ENCODE measurements at regions not wholly inside any gene's neighbourhood (a gene's known extent, or its start where the extent isn't known, plus 50 kb on each side); places are given as distances from the start of the nearest gene placed in this dataset.
A peak's percentile ranks its signal among the peaks of the same experiment; 100 is the strongest.

- no peak overlapping the region for H3K9ac ChIP-seq
- H3K4me3 ChIP-seq (ENCODE audit: low read depth in 2 of 2, low read length in 1 of 2) = no peak overlapping the region
- no peaks in the 10 kb centered on the region for H3K27me3 ChIP-seq (ENCODE audit: insufficient read depth)
- H3K4me2 ChIP-seq = peak overlapping the region; percentile 14; the same call in 1 of the 2 replicates
- ChIA-PET POLR2A (no interaction called here), CTCF (no interaction called here)
- H3K36me3 ChIP-seq (replicated peaks in 1 of 2; ENCODE audit: control insufficient read depth in 1 of 2, insufficient read depth in 2 of 2, low read length in 1 of 2) = no peaks in the 10 kb centered on the region
- no peak overlapping the region for H2AFZ ChIP-seq (ENCODE audit: low read depth)
- no peaks in the 10 kb centered on the region for H3K9me2 ChIP-seq
- TF ChIP-seq RFX5 (IDR thresholded peaks at IDR 0.05; ENCODE audit: low read length) (no peak), MEF2A (IDR thresholded peaks at IDR 0.05; ENCODE audit: borderline replicate concordance, low read depth) (no peak), GABPA (IDR thresholded peaks at IDR 0.05; ENCODE audit: low read depth) (no peak), TCF12 (IDR thresholded peaks at IDR 0.05) (peak; percentile 39; the same call in 1 of the 2 replicates), FOSL2 (IDR thresholded peaks at IDR 0.05; ENCODE audit: borderline replicate concordance, low read depth) (peak; percentile 60; the same call in 1 of the 2 replicates), NRF1 (IDR thresholded peaks at IDR 0.05; ENCODE audit: low read depth, low read length) (no peak), TEAD4 (IDR thresholded peaks at IDR 0.05; ENCODE audit: borderline replicate concordance, insufficient read depth) (no peak), USF2 (IDR thresholded peaks at IDR 0.05; ENCODE audit: borderline replicate concordance, low read depth, low read length) (no peak), JUND (IDR thresholded peaks at IDR 0.05) (peak; percentile 54), TAF1 (IDR thresholded peaks at IDR 0.05; ENCODE audit: borderline replicate concordance, low read depth, low read length) (no peak)
- TF ChIP-seq, protein P1, sequence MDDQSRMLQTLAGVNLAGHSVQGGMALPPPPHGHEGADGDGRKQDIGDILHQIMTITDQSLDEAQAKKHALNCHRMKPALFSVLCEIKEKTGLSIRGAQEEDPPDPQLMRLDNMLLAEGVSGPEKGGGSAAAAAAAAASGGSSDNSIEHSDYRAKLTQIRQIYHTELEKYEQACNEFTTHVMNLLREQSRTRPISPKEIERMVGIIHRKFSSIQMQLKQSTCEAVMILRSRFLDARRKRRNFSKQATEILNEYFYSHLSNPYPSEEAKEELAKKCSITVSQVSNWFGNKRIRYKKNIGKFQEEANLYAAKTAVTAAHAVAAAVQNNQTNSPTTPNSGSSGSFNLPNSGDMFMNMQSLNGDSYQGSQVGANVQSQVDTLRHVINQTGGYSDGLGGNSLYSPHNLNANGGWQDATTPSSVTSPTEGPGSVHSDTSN (IDR thresholded peaks at IDR 0.05) = peak; percentile 82
- TF ChIP-seq, protein P2, sequence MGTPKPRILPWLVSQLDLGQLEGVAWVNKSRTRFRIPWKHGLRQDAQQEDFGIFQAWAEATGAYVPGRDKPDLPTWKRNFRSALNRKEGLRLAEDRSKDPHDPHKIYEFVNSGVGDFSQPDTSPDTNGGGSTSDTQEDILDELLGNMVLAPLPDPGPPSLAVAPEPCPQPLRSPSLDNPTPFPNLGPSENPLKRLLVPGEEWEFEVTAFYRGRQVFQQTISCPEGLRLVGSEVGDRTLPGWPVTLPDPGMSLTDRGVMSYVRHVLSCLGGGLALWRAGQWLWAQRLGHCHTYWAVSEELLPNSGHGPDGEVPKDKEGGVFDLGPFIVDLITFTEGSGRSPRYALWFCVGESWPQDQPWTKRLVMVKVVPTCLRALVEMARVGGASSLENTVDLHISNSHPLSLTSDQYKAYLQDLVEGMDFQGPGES (IDR thresholded peaks at IDR 0.05; ENCODE audit: low read depth, low read length) = no peak
- H3K27ac ChIP-seq (ENCODE audit: low read depth in 2 of 2, low read length in 1 of 2) = peak overlapping the region; percentile 46 to 73; a peak in 3 of 4 replicates
- no peaks in the 10 kb centered on the region for H3K9me3 ChIP-seq
- DNase-seq = no peak
- 17% methylated on average over 4 of the region's 4 CpGs for WGBS (ENCODE audit: low lambda C conversion rate)
- 0 out of 2 replicates have a peak, but pooled peaks cover 4% of the 10 kb centered on the region for H3K79me2 ChIP-seq (ENCODE audit: insufficient read depth)
- no peaks in the 10 kb centered on the region for H4K20me1 ChIP-seq (ENCODE audit: insufficient read depth)
- no peaks in the 10 kb centered on the region; a peak in 2 of 4 replicates for H3K4me1 ChIP-seq (ENCODE audit: control insufficient read depth in 1 of 2, insufficient read depth in 2 of 2, low read depth in 1 of 2, low read length in 1 of 2)
- peaks cover 8% of the 10 kb centered on the region for H3F3A ChIP-seq (replicated peaks; ENCODE audit: insufficient read depth)
Measured at GRCh38 chr13:107296804-107297203, 728.9 kb upstream of the ARGLU1 start.

DNA sequence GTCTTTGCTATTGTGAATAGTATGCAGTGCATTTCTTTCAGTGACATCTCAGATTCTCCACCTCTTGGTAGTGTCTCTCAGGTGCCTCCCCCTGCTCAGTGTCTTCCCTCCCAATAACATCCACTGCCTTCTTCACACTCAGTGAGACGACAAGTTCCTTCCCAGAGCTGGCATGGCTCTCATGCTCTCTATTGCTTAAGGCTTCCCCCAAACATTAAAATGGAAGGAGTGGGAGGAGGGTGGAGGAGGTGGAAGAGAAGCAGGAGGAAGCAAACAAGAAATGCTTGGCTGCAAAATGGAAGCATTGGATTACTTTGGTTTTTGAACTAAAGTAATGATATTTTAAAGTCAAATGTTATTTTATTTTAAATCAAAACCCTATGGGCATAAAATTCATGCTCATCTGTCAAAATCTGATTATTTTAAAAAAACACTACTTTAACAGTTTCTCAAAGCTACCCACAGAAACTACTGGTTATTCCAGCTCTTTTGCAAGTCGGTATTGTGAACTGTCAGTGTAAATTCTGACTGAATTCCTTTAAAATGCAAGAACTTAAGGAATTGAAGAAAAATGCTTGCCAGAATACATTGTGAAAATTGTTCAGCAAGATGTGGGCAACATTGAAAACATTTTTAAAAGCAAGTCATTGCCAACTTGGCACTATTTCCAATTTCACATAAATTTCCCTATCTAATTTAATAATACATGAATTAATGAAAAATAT is 727.6 kb upstream of the ARGLU1 start:
- CTCF ChIA-PET = interaction anchor here (0.9 to 2.0 kb wide), 3 partner anchors 844 to 860 kb away, joined by 3 to 4 read pairs (median 3); no protein-coding TSS in a partner anchor
- Histone ChIP-seq H3K27me3 (ENCODE audit: insufficient read depth) (no peaks in the 10 kb centered on the region), H3K27ac (ENCODE audit: low read depth in 2 of 2, low read length in 1 of 2) (peak overlapping the region in 1 of 2 experiments; percentile 64; a peak in 1 of 4 replicates), H3K9me3 (no peaks in the 10 kb centered on the region), H3K4me1 (ENCODE audit: control insufficient read depth in 1 of 2, insufficient read depth in 2 of 2, low read depth in 1 of 2, low read length in 1 of 2) (no peaks in the 10 kb centered on the region; a peak in 2 of 4 replicates), H3K4me3 (ENCODE audit: low read depth in 2 of 2, low read length in 1 of 2) (no peak overlapping the region), H3K9ac (no peak overlapping the region), H4K20me1 (ENCODE audit: insufficient read depth) (no peaks in the 10 kb centered on the region), H3K4me2 (no peak overlapping the region), H3K9me2 (no peaks in the 10 kb centered on the region), H3K36me3 (replicated peaks in 1 of 2; ENCODE audit: control insufficient read depth in 1 of 2, insufficient read depth in 2 of 2, low read length in 1 of 2) (no peaks in the 10 kb centered on the region), H3F3A (replicated peaks; ENCODE audit: insufficient read depth) (peaks cover 8% of the 10 kb centered on the region), H3K79me2 (ENCODE audit: insufficient read depth) (0 out of 2 replicates have a peak, but pooled peaks cover 4% of the 10 kb centered on the region), H2AFZ (ENCODE audit: low read depth) (no peak overlapping the region)
- 60% methylated on average over 2 of the region's 2 CpGs for WGBS (ENCODE audit: low lambda C conversion rate)
- POLR2A ChIA-PET = no interaction called here
- no peak for DNase-seq
- no peak for TF ChIP-seq SMC3 (IDR thresholded peaks at IDR 0.05; ENCODE audit: low read depth, low read length)
- peak; percentile 34; the same call in 1 of the 2 replicates for TF ChIP-seq NFIC (IDR thresholded peaks at IDR 0.05; ENCODE audit: borderline replicate concordance)
- TF ChIP-seq JUND (IDR thresholded peaks at IDR 0.05) = 0 out of 2 replicates have a peak, but pooled peaks have one; percentile 13
- no peak for TF ChIP-seq RCOR1 (IDR thresholded peaks at IDR 0.05; ENCODE audit: low read length)
- no peak for TF ChIP-seq SIN3A (IDR thresholded peaks at IDR 0.05; ENCODE audit: borderline replicate concordance, low read depth, low read length)
- TF ChIP-seq, protein P1 (IDR thresholded peaks at IDR 0.05) = peak; percentile 34; the same call in 1 of the 2 replicates
- peak in 1 of 2 experiments; percentile 31; a peak in 1 of 4 replicates for TF ChIP-seq EP300 (IDR thresholded peaks at IDR 0.05; ENCODE audit: borderline replicate concordance in 1 of 2, low read depth in 1 of 2, low read length in 1 of 2)
- TF ChIP-seq, protein P3, sequence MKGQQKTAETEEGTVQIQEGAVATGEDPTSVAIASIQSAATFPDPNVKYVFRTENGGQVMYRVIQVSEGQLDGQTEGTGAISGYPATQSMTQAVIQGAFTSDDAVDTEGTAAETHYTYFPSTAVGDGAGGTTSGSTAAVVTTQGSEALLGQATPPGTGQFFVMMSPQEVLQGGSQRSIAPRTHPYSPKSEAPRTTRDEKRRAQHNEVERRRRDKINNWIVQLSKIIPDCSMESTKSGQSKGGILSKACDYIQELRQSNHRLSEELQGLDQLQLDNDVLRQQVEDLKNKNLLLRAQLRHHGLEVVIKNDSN (IDR thresholded peaks at IDR 0.05; ENCODE audit: borderline replicate concordance, low read depth) = no peak
- no peak for TF ChIP-seq RXRA (IDR thresholded peaks at IDR 0.05; ENCODE audit: borderline replicate concordance, low read depth)
- no peak for TF ChIP-seq GABPA (IDR thresholded peaks at IDR 0.05; ENCODE audit: low read depth)
- TF ChIP-seq FOXJ3 (CRISPR knock-in tag; IDR thresholded peaks at IDR 0.05) = no peak
